ENCODE measurements at regions not wholly inside any gene's neighbourhood (a gene's known extent, or its start where the extent isn't known, plus 50 kb on each side); places are given as distances from the start of the nearest gene placed in this dataset.

GRCh38 chr4:125393825-125394224 is 79.1 kb downstream of the FAT4 start:
- peaks cover 4% of the 10 kb centered on the region for H3K4me1 Mint-ChIP-seq
- no peak for DNase-seq (ENCODE audit: low read depth, low spot score)
- H3K36me3 Mint-ChIP-seq (ENCODE audit: low read depth), result peaks cover 6% of the 10 kb centered on the region
- no peak overlapping the region for H3K27ac Mint-ChIP-seq (ENCODE audit: unreplicated experiment)
- H3K27me3 Mint-ChIP-seq (ENCODE audit: low read depth), result no peaks in the 10 kb centered on the region
- no peaks in the 10 kb centered on the region for H3K9me3 Mint-ChIP-seq
- TF ChIP-seq CTCF (conservative IDR thresholded peaks at IDR 0.05), result no peak
- no peak overlapping the region for H3K4me3 Mint-ChIP-seq

GRCh38 chr4:125397226-125397625 is 82.5 kb downstream of the FAT4 start:
- Mint-ChIP-seq H3K4me3 (no peak overlapping the region), H3K9me3 (no peaks in the 10 kb centered on the region), H3K27ac (ENCODE audit: unreplicated experiment) (no peak overlapping the region), H3K36me3 (ENCODE audit: low read depth) (no peaks in the 10 kb centered on the region), H3K4me1 (peaks cover 4% of the 10 kb centered on the region), H3K27me3 (ENCODE audit: low read depth) (no peaks in the 10 kb centered on the region)
- DNase-seq (ENCODE audit: low read depth, low spot score), result no peak
- TF ChIP-seq CTCF (conservative IDR thresholded peaks at IDR 0.05), result no peak

- no peak for TF ChIP-seq CTCF (conservative IDR thresholded peaks at IDR 0.05)
- Mint-ChIP-seq H3K36me3 (ENCODE audit: low read depth) (no peaks in the 10 kb centered on the region), H3K27me3 (ENCODE audit: low read depth) (no peaks in the 10 kb centered on the region), H3K9me3 (no peaks in the 10 kb centered on the region), H3K4me1 (peaks cover 4% of the 10 kb centered on the region), H3K27ac (ENCODE audit: unreplicated experiment) (no peak overlapping the region), H3K4me3 (no peak overlapping the region)
- no peak for DNase-seq (ENCODE audit: low read depth, low spot score)
Measured at GRCh38 chr4:125398263-125399002, 83.7 kb downstream of the FAT4 start.

- TF ChIP-seq CTCF (conservative IDR thresholded peaks at IDR 0.05), result no peak
- Mint-ChIP-seq H3K27me3 (ENCODE audit: low read depth) (no peaks in the 10 kb centered on the region), H3K4me1 (peaks cover 4% of the 10 kb centered on the region), H3K4me3 (no peak overlapping the region), H3K36me3 (ENCODE audit: low read depth) (no peaks in the 10 kb centered on the region), H3K27ac (ENCODE audit: unreplicated experiment) (no peak overlapping the region), H3K9me3 (no peaks in the 10 kb centered on the region)
- no peak for DNase-seq (ENCODE audit: low read depth, low spot score)
Measured at GRCh38 chr4:125400756-125401155, 86.0 kb downstream of the FAT4 start.

- Mint-ChIP-seq H3K36me3 (ENCODE audit: low read depth) (no peaks in the 10 kb centered on the region), H3K4me3 (no peak overlapping the region), H3K27me3 (ENCODE audit: low read depth) (no peaks in the 10 kb centered on the region), H3K27ac (ENCODE audit: unreplicated experiment) (no peak overlapping the region), H3K4me1 (peaks cover 4% of the 10 kb centered on the region), H3K9me3 (no peaks in the 10 kb centered on the region)
- TF ChIP-seq CTCF (conservative IDR thresholded peaks at IDR 0.05), result no peak
- no peak for DNase-seq (ENCODE audit: low read depth, low spot score)
Measured at GRCh38 chr4:125401784-125402183, 87.0 kb downstream of the FAT4 start.

Data from neural crest cell (in vitro differentiated cells).